SK-N-SH (cell line): ENCODE measurements at regions not wholly inside any gene's neighbourhood (a gene's known extent, or its start where the extent isn't known, plus 50 kb on each side); places are given as distances from the start of the nearest gene placed in this dataset.

ENCODE experiments used
- CTCF ChIA-PET: fragments of 300-600, 350-600 bp; formaldehyde crosslinking; extraction: SDS; loops from one replicate; lab custom pipeline; 2021; lab: Yijun Ruan, JAX
- POLR2A ChIA-PET: fragments of 350-600 bp; sonication (Branson Sonifier 250); formaldehyde crosslinking; extraction: SDS; loops from one replicate; lab custom pipeline; 2020; ENCODE audit warnings: antibody characterized with exemption, inconsistent platforms; lab: Yijun Ruan, JAX
- DNase-seq: peaks from one replicate; pipeline ENCODE4 v3.0.0; 2012
- H2AFZ ChIP-seq: fragments of 200-600 bp; sonication (generic); 2 replicates; pipeline ENCODE4 v1.8.1; 2016; ENCODE audit warnings: antibody characterized with exemption, mild to moderate bottlenecking, low read depth
- H3F3A ChIP-seq: fragments of 200-600 bp; sonication (generic); replicated peaks from 2 replicates; pipeline ENCODE3; 2016; ENCODE audit warnings: antibody characterized with exemption, mild to moderate bottlenecking; ENCODE audit not compliant: insufficient read depth
- H3K27ac ChIP-seq, 2 experiments: fragments of 200-500 bp in 1 of 2; fragments of 200-600 bp in 1 of 2; sonication (Bioruptor generic) in 1 of 2; sonication (generic), shearing (Covaris generic) in 1 of 2; 2 replicates each; pipeline versions ENCODE4 v1.5.1 to v1.6.1; 2014 to 2016; ENCODE audit warnings: low read depth in 2 of 2, inconsistent platforms in 1 of 2, low read length in 1 of 2, mild to moderate bottlenecking in 1 of 2, mixed read lengths in 1 of 2
- H3K27me3 ChIP-seq: fragments of 200-600 bp; sonication (generic), shearing (Covaris generic); 2 replicates; pipeline ENCODE4 v1.6.1; 2016; ENCODE audit warnings: mixed run types; ENCODE audit not compliant: insufficient read depth
- H3K36me3 ChIP-seq, 2 experiments: fragments of 200-500 bp in 1 of 2; fragments of 200-600 bp in 1 of 2; sonication (Bioruptor generic) in 1 of 2; sonication (generic) in 1 of 2; replicated peaks in 1 of 2; 2 replicates each; pipeline versions ENCODE3 to v1.5.1; 2014 to 2016; ENCODE audit warnings: low read length in 1 of 2, mild to moderate bottlenecking in 1 of 2; ENCODE audit not compliant: insufficient read depth in 2 of 2, control insufficient read depth in 1 of 2
- H3K4me1 ChIP-seq, 2 experiments: fragments of 200-500 bp in 1 of 2; fragments of 200-600 bp in 1 of 2; sonication (Bioruptor generic) in 1 of 2; sonication (generic), shearing (Covaris generic) in 1 of 2; 2 replicates each; pipeline versions ENCODE4 v1.5.1 to v1.6.1; 2014 to 2016; ENCODE audit warnings: low read depth in 1 of 2, low read length in 1 of 2, mixed run types in 1 of 2; ENCODE audit not compliant: insufficient read depth in 2 of 2, control insufficient read depth in 1 of 2
- H3K4me2 ChIP-seq: fragments of 200-600 bp; sonication (generic), shearing (Covaris generic); 2 replicates; pipeline ENCODE4 v1.6.1; 2017; ENCODE audit warnings: mixed run types
- H3K4me3 ChIP-seq, 2 experiments: fragments of 200-500 bp in 1 of 2; fragments of 200-600 bp in 1 of 2; sonication (Bioruptor generic) in 1 of 2; sonication (generic), shearing (Covaris generic) in 1 of 2; 2 replicates each; pipeline versions ENCODE4 v1.5.1 to v1.8.1; 2014 to 2016; ENCODE audit warnings: low read depth in 2 of 2, inconsistent platforms in 1 of 2, low read length in 1 of 2, mild to moderate bottlenecking in 1 of 2, mixed read lengths in 1 of 2, moderate library complexity in 1 of 2
- H3K79me2 ChIP-seq: fragments of 200-600 bp; sonication (generic); 2 replicates; pipeline ENCODE4 v1.8.1; 2017; ENCODE audit warnings: mild to moderate bottlenecking; ENCODE audit not compliant: insufficient read depth
- H3K9ac ChIP-seq: fragments of 200-600 bp; sonication (generic); 2 replicates; pipeline ENCODE4 v1.6.1; 2017; ENCODE audit warnings: mixed run types
- H3K9me2 ChIP-seq: fragments of 200-600 bp; sonication (generic); 2 replicates; pipeline ENCODE4 v1.6.1; 2017; ENCODE audit warnings: mixed run types
- H3K9me3 ChIP-seq: fragments of 200-600 bp; sonication (generic); 2 replicates; pipeline ENCODE4 v1.6.1; 2017; ENCODE audit warnings: mixed run types, mild to moderate bottlenecking, moderate library complexity
- H4K20me1 ChIP-seq: fragments of 200-600 bp; sonication (generic); 2 replicates; pipeline ENCODE4 v1.6.1; 2017; ENCODE audit warnings: mild to moderate bottlenecking, mixed run types; ENCODE audit not compliant: insufficient read depth
- EP300 ChIP-seq, 2 experiments: IDR thresholded peaks; 2 replicates each; pipeline versions ENCODE4 v1.4.0 to v1.6.1; 2012; ENCODE audit warnings: borderline replicate concordance in 1 of 2, low read depth in 1 of 2, low read length in 1 of 2
- EZH2phosphoT487 ChIP-seq: fragments of 200-600 bp; sonication (generic); IDR thresholded peaks from 2 replicates; pipeline ENCODE4 v1.6.1; 2017; ENCODE audit warnings: low read depth, mixed run types, mild to moderate bottlenecking, antibody characterized with exemption, moderate library complexity, borderline replicate concordance
- FOSL2 ChIP-seq: IDR thresholded peaks from 2 replicates; pipeline ENCODE4 v1.4.0; 2012; ENCODE audit warnings: low read depth, mild to moderate bottlenecking, moderate library complexity, borderline replicate concordance
- JUND ChIP-seq: IDR thresholded peaks from 2 replicates; pipeline ENCODE4 v1.4.0; 2012
- MEF2A ChIP-seq: IDR thresholded peaks from 2 replicates; pipeline ENCODE4 v1.4.0; 2012; ENCODE audit warnings: low read depth, borderline replicate concordance
- NFIC ChIP-seq: IDR thresholded peaks from 2 replicates; pipeline ENCODE4 v1.4.0; 2012; ENCODE audit warnings: borderline replicate concordance
- NRF1 ChIP-seq: IDR thresholded peaks from 2 replicates; pipeline ENCODE4 v1.6.1; 2012; ENCODE audit warnings: low read depth, mild to moderate bottlenecking, low read length
- RAD21 ChIP-seq: IDR thresholded peaks from 2 replicates; pipeline ENCODE4 v1.6.1; 2012; ENCODE audit warnings: mild to moderate bottlenecking, low read length
- RXRA ChIP-seq: IDR thresholded peaks from 2 replicates; pipeline ENCODE4 v1.4.0; 2012; ENCODE audit warnings: low read depth, mild to moderate bottlenecking, borderline replicate concordance
- TAF1 ChIP-seq: IDR thresholded peaks from 2 replicates; pipeline ENCODE4 v1.6.1; 2012; ENCODE audit warnings: low read depth, mild to moderate bottlenecking, low read length, moderate library complexity, borderline replicate concordance
- YY1 ChIP-seq: IDR thresholded peaks from 2 replicates; pipeline ENCODE4 v1.4.0; 2012; ENCODE audit warnings: low read depth, mild to moderate bottlenecking
- WGBS: methylation state at CpG from one replicate; pipeline ENCODE4 v1.1.6; 2017; ENCODE audit warnings: low lambda C conversion rate; 5-methylcytosine and 5-hydroxymethylcytosine counted together
- TF ChIP-seq, protein P1 (sequence below): fragments of 150-350 bp; IDR thresholded peaks from 2 replicates; pipeline ENCODE4 v1.6.1; 2017; ENCODE audit warnings: antibody characterized with exemption, low read length, low read depth, borderline replicate concordance
- TF ChIP-seq, protein P2 (sequence below): IDR thresholded peaks from 2 replicates; pipeline ENCODE4 v1.4.0; 2012; ENCODE audit warnings: low read depth, borderline replicate concordance
- TF ChIP-seq, protein P3 (sequence below): IDR thresholded peaks from 2 replicates; pipeline ENCODE4 v1.4.0; 2012; ENCODE audit warnings: low read depth, borderline replicate concordance

DNA sequence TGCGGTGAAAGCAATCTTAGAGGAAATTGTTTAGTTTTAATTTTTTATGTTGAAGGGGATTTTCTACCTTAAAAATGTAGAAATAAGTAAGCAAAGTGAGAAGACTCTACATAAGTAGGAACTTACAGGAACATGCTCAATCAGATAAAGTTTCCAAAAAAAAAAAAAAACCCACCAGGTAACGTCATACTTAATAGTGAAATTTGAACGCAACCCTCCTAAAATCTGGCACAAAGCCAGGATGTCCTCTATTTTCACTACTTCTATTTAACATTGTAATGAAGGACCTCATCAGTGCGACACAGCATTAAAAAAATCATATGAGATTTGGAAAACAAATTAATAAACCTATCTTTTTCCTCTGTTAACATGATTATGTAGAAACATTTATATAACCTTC is 135.0 kb upstream of the FAT4 start:
- Histone ChIP-seq H3K4me1 (no peaks in the 10 kb centered on the region; a peak in 1 of 4 replicates), H3K36me3 (no peaks in the 10 kb centered on the region), H3K4me2 (no peak overlapping the region), H3K9ac (no peak overlapping the region), H3K27me3 (no peaks in the 10 kb centered on the region), H3K9me2 (no peaks in the 10 kb centered on the region), H2AFZ (no peak overlapping the region), H4K20me1 (no peaks in the 10 kb centered on the region), H3K9me3 (no peaks in the 10 kb centered on the region), H3F3A (no peaks in the 10 kb centered on the region), H3K79me2 (no peaks in the 10 kb centered on the region), H3K27ac (no peak overlapping the region), H3K4me3 (no peak overlapping the region)
- DNase-seq, result no peak
- WGBS, result 86% methylated on average over 4 of the region's 4 CpGs
- no peak for TF ChIP-seq FOSL2
- POLR2A ChIA-PET, result no interaction called here
- CTCF ChIA-PET, result no interaction called here

DNA sequence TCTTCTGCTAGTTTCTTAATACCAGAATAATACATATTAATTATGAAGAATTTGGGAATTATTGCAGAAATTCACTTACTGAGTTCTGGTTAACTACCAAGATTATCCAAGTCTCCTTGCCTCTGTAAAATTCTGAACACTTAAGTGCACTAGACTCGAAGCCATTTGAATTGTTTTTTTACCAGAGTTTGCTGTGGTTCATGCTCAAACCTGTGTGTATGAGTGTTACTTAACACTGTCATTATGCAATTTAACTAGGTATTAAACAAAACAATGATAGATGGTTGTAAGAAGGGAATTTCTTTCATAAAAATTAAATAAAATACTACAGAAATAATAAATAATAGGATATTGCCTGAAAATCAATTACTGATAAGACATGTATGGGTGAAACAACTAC is 145.6 kb upstream of the FAT4 start:
- no peaks in the 10 kb centered on the region for H3K4me1 ChIP-seq
- no peaks in the 10 kb centered on the region for H3K9me3 ChIP-seq
- 46% methylated on average over 1 of the region's 1 CpG for WGBS
- H3K36me3 ChIP-seq, result no peaks in the 10 kb centered on the region
- no peaks in the 10 kb centered on the region for H3K79me2 ChIP-seq
- H2AFZ ChIP-seq, result no peak overlapping the region
- no peaks in the 10 kb centered on the region for H3F3A ChIP-seq
- TF ChIP-seq NRF1 (no peak), RAD21 (no peak), MEF2A (no peak), NFIC (no peak), RXRA (no peak), FOSL2 (no peak), EP300 (IDR thresholded peaks at IDR 0.05; ENCODE audit: borderline replicate concordance in 1 of 2, low read depth in 1 of 2, low read length in 1 of 2) (no peak), TAF1 (no peak), JUND (no peak), YY1 (no peak), EZH2phosphoT487 (no peak)
- TF ChIP-seq, protein P1, sequence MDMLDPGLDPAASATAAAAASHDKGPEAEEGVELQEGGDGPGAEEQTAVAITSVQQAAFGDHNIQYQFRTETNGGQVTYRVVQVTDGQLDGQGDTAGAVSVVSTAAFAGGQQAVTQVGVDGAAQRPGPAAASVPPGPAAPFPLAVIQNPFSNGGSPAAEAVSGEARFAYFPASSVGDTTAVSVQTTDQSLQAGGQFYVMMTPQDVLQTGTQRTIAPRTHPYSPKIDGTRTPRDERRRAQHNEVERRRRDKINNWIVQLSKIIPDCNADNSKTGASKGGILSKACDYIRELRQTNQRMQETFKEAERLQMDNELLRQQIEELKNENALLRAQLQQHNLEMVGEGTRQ, result no peak
- TF ChIP-seq, protein P2, sequence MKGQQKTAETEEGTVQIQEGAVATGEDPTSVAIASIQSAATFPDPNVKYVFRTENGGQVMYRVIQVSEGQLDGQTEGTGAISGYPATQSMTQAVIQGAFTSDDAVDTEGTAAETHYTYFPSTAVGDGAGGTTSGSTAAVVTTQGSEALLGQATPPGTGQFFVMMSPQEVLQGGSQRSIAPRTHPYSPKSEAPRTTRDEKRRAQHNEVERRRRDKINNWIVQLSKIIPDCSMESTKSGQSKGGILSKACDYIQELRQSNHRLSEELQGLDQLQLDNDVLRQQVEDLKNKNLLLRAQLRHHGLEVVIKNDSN, result no peak
- TF ChIP-seq, protein P3, sequence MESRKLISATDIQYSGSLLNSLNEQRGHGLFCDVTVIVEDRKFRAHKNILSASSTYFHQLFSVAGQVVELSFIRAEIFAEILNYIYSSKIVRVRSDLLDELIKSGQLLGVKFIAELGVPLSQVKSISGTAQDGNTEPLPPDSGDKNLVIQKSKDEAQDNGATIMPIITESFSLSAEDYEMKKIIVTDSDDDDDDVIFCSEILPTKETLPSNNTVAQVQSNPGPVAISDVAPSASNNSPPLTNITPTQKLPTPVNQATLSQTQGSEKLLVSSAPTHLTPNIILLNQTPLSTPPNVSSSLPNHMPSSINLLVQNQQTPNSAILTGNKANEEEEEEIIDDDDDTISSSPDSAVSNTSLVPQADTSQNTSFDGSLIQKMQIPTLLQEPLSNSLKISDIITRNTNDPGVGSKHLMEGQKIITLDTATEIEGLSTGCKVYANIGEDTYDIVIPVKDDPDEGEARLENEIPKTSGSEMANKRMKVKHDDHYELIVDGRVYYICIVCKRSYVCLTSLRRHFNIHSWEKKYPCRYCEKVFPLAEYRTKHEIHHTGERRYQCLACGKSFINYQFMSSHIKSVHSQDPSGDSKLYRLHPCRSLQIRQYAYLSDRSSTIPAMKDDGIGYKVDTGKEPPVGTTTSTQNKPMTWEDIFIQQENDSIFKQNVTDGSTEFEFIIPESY, result no peak
- no peak overlapping the region for H3K9ac ChIP-seq
- DNase-seq, result no peak
- POLR2A ChIA-PET, result no interaction called here
- H4K20me1 ChIP-seq, result no peaks in the 10 kb centered on the region
- CTCF ChIA-PET, result no interaction called here
- H3K27ac ChIP-seq, result no peak overlapping the region
- H3K9me2 ChIP-seq, result no peaks in the 10 kb centered on the region
- H3K27me3 ChIP-seq, result no peaks in the 10 kb centered on the region
- H3K4me3 ChIP-seq, result no peak overlapping the region
- H3K4me2 ChIP-seq, result no peak overlapping the region
